HEK293 (cell line): ENCODE measurements at regions not wholly inside any gene's neighbourhood (a gene's known extent, or its start where the extent isn't known, plus 50 kb on each side); places are given as distances from the start of the nearest gene placed in this dataset.

ENCODE experiments used
- CTCF ChIA-PET: fragments of 350-600 bp; formaldehyde crosslinking; extraction: SDS; loops from one replicate; lab custom pipeline; 2021; ENCODE audit warnings: antibody characterized with exemption; lab: Yijun Ruan, JAX
- POLR2A ChIA-PET: fragments of 300-600 bp; formaldehyde crosslinking; extraction: SDS; loops from one replicate; lab custom pipeline; 2020; ENCODE audit warnings: antibody characterized with exemption, inconsistent platforms; lab: Yijun Ruan, JAX
- H3K27ac ChIP-seq: fragments of 200-500 bp; sonication (Bioruptor generic); 2 replicates; pipeline ENCODE4 v1.5.1; 2014; ENCODE audit warnings: low read depth, low read length, control low read depth, inconsistent platforms; ENCODE audit errors: extremely low read depth
- H3K36me3 ChIP-seq, 2 experiments: fragments of 200-500 bp in 1 of 2; sonication (Bioruptor generic) in 1 of 2; 1 replicate in 1 of 2; 2 replicates in 1 of 2; pipeline ENCODE4 v1.5.1; 2014 to 2017; ENCODE audit warnings: inconsistent platforms in 2 of 2, low read length in 2 of 2; ENCODE audit not compliant: control insufficient read depth in 2 of 2, insufficient read depth in 1 of 2
- H3K4me1 ChIP-seq: fragments of 200-500 bp; sonication (Bioruptor generic); 2 replicates; pipeline ENCODE4 v1.5.1; 2014; ENCODE audit warnings: mild to moderate bottlenecking, low read length, inconsistent platforms; ENCODE audit not compliant: control insufficient read depth, insufficient read depth
- H3K4me3 ChIP-seq: 2 replicates; pipeline ENCODE4 v1.5.1; 2011; ENCODE audit warnings: low read depth, mild to moderate bottlenecking, control low read depth, low read length, moderate library complexity
- H3K9me3 ChIP-seq: fragments of 200-500 bp; sonication (Bioruptor generic); 2 replicates; pipeline ENCODE4 v1.5.1; 2014; ENCODE audit warnings: low read depth, low read length, inconsistent platforms; ENCODE audit not compliant: control insufficient read depth, insufficient read depth
- EGR2 ChIP-seq: fragments of 450-650 bp; formaldehyde crosslinking; IDR thresholded peaks from 2 replicates; pipeline ENCODE4 v1.5.1; 2016; ENCODE audit warnings: low read depth, missing biosample characterization, missing genetic modification characterization
- KLF17 ChIP-seq: fragments of 450-650 bp; formaldehyde crosslinking; IDR thresholded peaks from 2 replicates; pipeline ENCODE4 v1.5.1; 2016; ENCODE audit warnings: missing biosample characterization, missing genetic modification characterization
- MEIS1 ChIP-seq: sonication (generic); formaldehyde crosslinking; IDR thresholded peaks from 2 replicates; pipeline ENCODE4 v1.8.1; 2022; ENCODE audit warnings: missing genetic modification reagents, mild to moderate bottlenecking, borderline replicate concordance
- RBAK ChIP-seq: fragments of 450-650 bp; formaldehyde crosslinking; IDR thresholded peaks from 2 replicates; pipeline ENCODE4 v1.5.1; 2016; ENCODE audit warnings: missing biosample characterization, missing genetic modification characterization
- YY2 ChIP-seq: fragments of 450-650 bp; formaldehyde crosslinking; IDR thresholded peaks from 2 replicates; pipeline ENCODE4 v1.5.1; 2016; ENCODE audit warnings: missing biosample characterization, missing genetic modification characterization
- ZBTB10 ChIP-seq: fragments of 450-650 bp; formaldehyde crosslinking; IDR thresholded peaks from 2 replicates; pipeline ENCODE4 v1.5.1; 2016; ENCODE audit warnings: missing biosample characterization, missing genetic modification characterization
- ZBTB11 ChIP-seq: fragments of 450-650 bp; formaldehyde crosslinking; conservative IDR thresholded peaks from 2 replicates; pipeline ENCODE4 v1.5.1; 2016; ENCODE audit warnings: low read depth, missing biosample characterization, missing genetic modification characterization
- ZFP37 ChIP-seq: fragments of 450-650 bp; formaldehyde crosslinking; IDR thresholded peaks from 2 replicates; pipeline ENCODE4 v1.5.1; 2016; ENCODE audit warnings: missing biosample characterization, missing genetic modification characterization
- ZNF202 ChIP-seq: fragments of 450-650 bp; formaldehyde crosslinking; IDR thresholded peaks from 2 replicates; pipeline ENCODE4 v1.5.1; 2016; ENCODE audit warnings: missing biosample characterization, missing genetic modification characterization, borderline replicate concordance
- ZNF223 ChIP-seq: fragments of 450-650 bp; formaldehyde crosslinking; IDR thresholded peaks from 2 replicates; pipeline ENCODE4 v1.5.1; 2016; ENCODE audit warnings: missing biosample characterization, missing genetic modification characterization
- ZNF239 ChIP-seq: fragments of 450-650 bp; formaldehyde crosslinking; IDR thresholded peaks from 2 replicates; pipeline ENCODE4 v1.5.1; 2016; ENCODE audit warnings: missing biosample characterization, missing genetic modification characterization
- ZNF274 ChIP-seq, 2 experiments: fragments of 200-500 bp in 1 of 2; fragments of 450-650 bp in 1 of 2; sonication (Bioruptor generic) in 1 of 2; formaldehyde crosslinking in 1 of 2; IDR thresholded peaks; 2 replicates each; pipeline versions ENCODE4 v1.5.1 to v1.6.1; 2014 to 2016; ENCODE audit warnings: borderline replicate concordance in 1 of 2, inconsistent platforms in 1 of 2, low read length in 1 of 2, missing biosample characterization in 1 of 2, missing genetic modification characterization in 1 of 2
- ZNF335 ChIP-seq: fragments of 450-650 bp; formaldehyde crosslinking; conservative IDR thresholded peaks from 2 replicates; pipeline ENCODE4 v1.5.1; 2016; ENCODE audit warnings: missing biosample characterization, missing genetic modification characterization
- ZNF394 ChIP-seq: fragments of 450-650 bp; formaldehyde crosslinking; IDR thresholded peaks from 2 replicates; pipeline ENCODE4 v1.5.1; 2016; ENCODE audit warnings: missing biosample characterization, missing genetic modification characterization, mild to moderate bottlenecking, moderate library complexity, borderline replicate concordance
- ZNF398 ChIP-seq: fragments of 450-650 bp; formaldehyde crosslinking; IDR thresholded peaks from 2 replicates; pipeline ENCODE4 v1.5.1; 2017; ENCODE audit warnings: missing biosample characterization, missing genetic modification characterization
- ZNF518A ChIP-seq: fragments of 450-650 bp; formaldehyde crosslinking; conservative IDR thresholded peaks from 2 replicates; pipeline ENCODE4 v1.5.1; 2016; ENCODE audit warnings: low read depth, missing biosample characterization, missing genetic modification characterization
- ZNF521 ChIP-seq: fragments of 450-650 bp; formaldehyde crosslinking; IDR thresholded peaks from 2 replicates; pipeline ENCODE4 v1.5.1; 2017; ENCODE audit warnings: missing biosample characterization, mild to moderate bottlenecking, missing genetic modification characterization
- ZNF549 ChIP-seq: fragments of 450-650 bp; IDR thresholded peaks from 2 replicates; pipeline ENCODE4 v1.5.1; 2018; ENCODE audit warnings: missing biosample characterization, missing genetic modification characterization, mild to moderate bottlenecking, inconsistent platforms, moderate library complexity
- ZNF677 ChIP-seq: fragments of 450-650 bp; IDR thresholded peaks from 2 replicates; pipeline ENCODE4 v1.5.0; 2018; ENCODE audit warnings: missing biosample characterization, mild to moderate bottlenecking, missing genetic modification characterization, moderate library complexity
- ZNF707 ChIP-seq: fragments of 450-650 bp; formaldehyde crosslinking; IDR thresholded peaks from 2 replicates; pipeline ENCODE4 v1.5.1; 2016; ENCODE audit warnings: missing biosample characterization, missing genetic modification characterization
- ZSCAN16 ChIP-seq: fragments of 450-650 bp; formaldehyde crosslinking; IDR thresholded peaks from 2 replicates; pipeline ENCODE4 v1.5.1; 2016; ENCODE audit warnings: missing biosample characterization, missing genetic modification characterization

- H3K9me3 ChIP-seq, result no peaks in the 10 kb centered on the region
- H3K27ac ChIP-seq, result no peak overlapping the region
- ChIA-PET CTCF (no interaction called here), POLR2A (no interaction called here)
- TF ChIP-seq ZNF677 (tag by site-specific recombination) (no peak), EGR2 (tag by site-specific recombination) (no peak), ZBTB10 (tag by site-specific recombination) (no peak), ZNF202 (tag by site-specific recombination) (no peak), ZSCAN16 (tag by site-specific recombination) (no peak), ZNF521 (tag by site-specific recombination) (no peak)
- H3K4me3 ChIP-seq, result no peak overlapping the region
- no peaks in the 10 kb centered on the region for H3K4me1 ChIP-seq
- no peaks in the 10 kb centered on the region for H3K36me3 ChIP-seq
Observed at GRCh38 chr4:24112466-24112865, 222.6 kb upstream of the PPARGC1A start.

- ChIA-PET CTCF (no interaction called here), POLR2A (no interaction called here)
- H3K36me3 ChIP-seq, result no peaks in the 10 kb centered on the region
- TF ChIP-seq ZFP37 (tag by site-specific recombination), result no peak
- TF ChIP-seq ZNF394 (tag by site-specific recombination), result no peak
- no peak for TF ChIP-seq MEIS1
- TF ChIP-seq ZNF223 (tag by site-specific recombination), result no peak
- no peak for TF ChIP-seq ZNF274 (IDR thresholded peaks at IDR 0.05; ENCODE audit: low read length)
- no peak for TF ChIP-seq ZNF274 (tag by site-specific recombination; IDR thresholded peaks at IDR 0.05; ENCODE audit: borderline replicate concordance)
- TF ChIP-seq ZNF549, result no peak
- no peak for TF ChIP-seq KLF17
- TF ChIP-seq ZNF707 (tag by site-specific recombination), result no peak
- TF ChIP-seq ZNF518A, result no peak
- TF ChIP-seq RBAK (tag by site-specific recombination), result no peak
- TF ChIP-seq ZBTB11, result no peak
- TF ChIP-seq ZNF335 (tag by site-specific recombination), result no peak
- no peak for TF ChIP-seq YY2 (tag by site-specific recombination)
- TF ChIP-seq ZNF239 (tag by site-specific recombination), result no peak
- TF ChIP-seq ZNF398 (tag by site-specific recombination), result no peak
Observed at GRCh38 chr4:24108567-24108966, 218.7 kb upstream of the PPARGC1A start.

More at GRCh38 chr4:24108567-24108966, 218.7 kb upstream of the PPARGC1A start:
- H3K4me3 ChIP-seq, result no peak overlapping the region
- peaks cover 6% of the 10 kb centered on the region for H3K4me1 ChIP-seq
- H3K27ac ChIP-seq, result no peak overlapping the region
- H3K9me3 ChIP-seq, result no peaks in the 10 kb centered on the region
